ENCODE measurements at regions not wholly inside any gene's neighbourhood (a gene's known extent, or its start where the extent isn't known, plus 50 kb on each side); places are given as distances from the start of the nearest gene placed in this dataset.
"Not testable (repeated sequence)": the region's sequence is repeated elsewhere in the genome, so short reads cannot be mapped to it uniquely, and the experiment has no call there.

- in situ Hi-C loops (cut with HindIII; ENCODE audit: low sequenced_read_pairs), result loop anchor here (5.0 kb wide), 1 partner anchor 97 kb away; no protein-coding TSS in a partner anchor
Observed at GRCh38 chr1:38173848-38174247, 127.3 kb upstream of the POU3F1 start.

GRCh38 chr1:38173157-38173831 lies 126.7 kb upstream of the POU3F1 start:
- in situ Hi-C loops (cut with HindIII; ENCODE audit: low sequenced_read_pairs), result loop anchor here (5.0 kb wide), 1 partner anchor 96 kb away; no protein-coding TSS in a partner anchor

GRCh38 chr1:38169121-38169520 lies 122.5 kb upstream of the POU3F1 start:
- in situ Hi-C loops (cut with HindIII; ENCODE audit: low sequenced_read_pairs), result no loop called here

- in situ Hi-C loops (cut with HindIII; ENCODE audit: low sequenced_read_pairs), result no loop called here
Observed at GRCh38 chr1:38168365-38168764, 121.8 kb upstream of the POU3F1 start.

GRCh38 chr1:38166461-38166860 lies 119.9 kb upstream of the POU3F1 start:
- in situ Hi-C loops (cut with HindIII; ENCODE audit: low sequenced_read_pairs), result no loop called here

DNA sequence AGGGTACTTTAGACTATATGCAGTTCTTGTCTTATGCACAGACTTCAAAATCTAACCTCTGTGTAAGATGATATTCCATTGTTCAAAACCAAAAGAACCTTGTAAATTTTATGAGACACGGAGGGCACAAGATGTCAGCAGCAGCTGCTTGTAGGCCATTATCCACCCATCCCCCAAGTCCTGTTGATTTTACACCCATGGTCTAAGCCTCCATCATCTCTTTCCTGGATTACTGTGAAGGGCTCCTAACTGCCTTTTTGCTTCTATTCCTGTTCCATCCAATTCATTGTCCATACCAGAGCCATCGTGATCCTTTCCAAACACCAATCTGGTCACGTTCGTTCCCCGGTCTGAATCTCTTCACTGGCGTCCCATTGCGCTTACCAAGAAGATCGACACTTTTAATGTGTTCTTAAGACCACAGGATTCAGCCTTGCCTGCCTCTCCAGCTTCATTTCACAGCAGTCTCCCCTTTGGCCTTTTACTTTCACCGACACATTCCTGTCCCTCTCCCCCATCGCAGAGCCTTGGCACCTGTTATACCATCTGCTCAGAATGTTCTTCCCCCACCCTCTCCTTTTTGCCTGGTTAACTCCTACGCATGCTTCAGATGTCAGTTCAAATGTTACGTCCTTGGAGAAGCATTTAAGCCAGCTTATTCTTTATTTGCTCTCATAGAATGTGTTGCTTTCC lies 107.3 kb upstream of the POU3F1 start:
- in situ Hi-C loops (cut with HindIII; ENCODE audit: low sequenced_read_pairs), result no loop called here

- in situ Hi-C loops (cut with HindIII; ENCODE audit: low sequenced_read_pairs), result no loop called here
Observed at GRCh38 chr1:38153066-38153777, 106.6 kb upstream of the POU3F1 start.

DNA sequence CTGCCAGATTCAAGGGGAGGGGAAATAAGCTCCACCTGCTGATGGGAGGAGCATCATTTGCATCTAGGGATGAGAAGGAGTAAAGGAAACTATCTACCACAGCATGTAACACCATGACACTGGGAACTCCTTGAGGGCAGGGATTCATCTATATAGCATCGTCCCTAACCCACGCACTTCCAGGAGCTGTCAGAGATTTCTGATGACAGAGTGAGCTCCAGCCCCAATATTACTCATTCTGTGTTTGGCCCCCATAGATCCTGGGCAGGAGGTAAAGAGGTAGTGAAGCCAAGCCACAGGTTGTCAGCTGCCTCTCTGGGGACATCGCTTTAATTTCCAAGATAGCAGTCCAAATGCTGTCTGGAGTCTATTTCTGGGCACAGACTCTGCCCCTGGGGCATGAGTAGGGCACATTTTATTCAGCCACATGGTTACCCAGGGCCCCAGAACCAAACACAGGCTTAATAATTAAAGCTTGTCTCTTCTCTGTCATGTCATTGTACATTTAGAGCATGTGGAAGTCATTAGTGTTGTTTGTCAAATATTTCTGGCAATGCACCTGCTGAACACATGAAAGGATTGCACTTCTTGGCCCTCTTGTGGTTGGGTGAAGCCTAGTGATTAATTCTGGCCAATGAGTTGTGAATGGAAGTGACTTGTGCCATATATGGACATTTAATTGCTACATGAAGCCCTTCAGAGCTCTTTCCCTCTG lies 105.9 kb upstream of the POU3F1 start:
- in situ Hi-C loops (cut with HindIII; ENCODE audit: low sequenced_read_pairs), result no loop called here

DNA sequence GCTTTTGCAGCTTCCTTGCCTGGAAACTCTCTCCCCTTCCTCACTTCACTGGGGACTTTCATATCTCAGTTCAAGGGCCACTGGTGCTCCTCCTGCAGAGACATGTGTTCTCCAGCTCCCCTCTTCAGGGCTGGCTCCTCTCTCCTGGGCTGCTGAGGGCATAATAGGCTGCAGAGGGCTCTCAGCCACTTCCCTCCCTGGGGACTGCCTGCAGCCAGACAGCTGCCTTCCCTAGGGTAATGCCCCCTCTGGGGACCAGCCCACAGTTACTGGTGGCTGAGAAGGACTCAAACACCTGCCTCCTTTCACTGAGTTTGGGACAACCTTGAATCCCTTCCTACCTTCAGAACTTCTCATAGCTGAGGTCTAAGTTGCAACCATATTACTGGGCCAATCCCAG lies 104.8 kb upstream of the POU3F1 start:
- in situ Hi-C loops (cut with HindIII; ENCODE audit: low sequenced_read_pairs), result no loop called here

GRCh38 chr1:38146079-38146478 lies 99.5 kb upstream of the POU3F1 start:
- in situ Hi-C loops (cut with HindIII; ENCODE audit: low sequenced_read_pairs), result not testable (repeated sequence)

DNA sequence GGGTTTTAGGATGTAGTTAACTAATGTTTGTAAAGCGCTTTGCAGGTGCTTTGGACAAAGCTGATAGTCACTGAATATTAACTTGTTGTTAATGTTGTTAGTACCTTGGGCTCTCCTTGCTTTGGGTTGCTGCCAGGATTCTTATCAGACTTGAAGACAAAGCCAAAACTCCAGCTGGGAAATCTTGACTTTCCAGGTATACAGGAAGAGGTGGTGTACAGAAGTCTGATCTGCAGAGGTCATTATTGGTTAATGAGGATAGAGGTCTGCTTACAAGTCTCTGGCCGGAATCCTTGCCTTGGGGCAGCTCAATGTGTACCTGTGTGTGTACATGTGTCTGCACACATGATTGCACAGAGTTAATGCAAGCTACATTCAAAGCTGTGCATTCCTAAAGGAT lies 96.0 kb upstream of the POU3F1 start:
- in situ Hi-C loops (cut with HindIII; ENCODE audit: low sequenced_read_pairs), result no loop called here

DNA sequence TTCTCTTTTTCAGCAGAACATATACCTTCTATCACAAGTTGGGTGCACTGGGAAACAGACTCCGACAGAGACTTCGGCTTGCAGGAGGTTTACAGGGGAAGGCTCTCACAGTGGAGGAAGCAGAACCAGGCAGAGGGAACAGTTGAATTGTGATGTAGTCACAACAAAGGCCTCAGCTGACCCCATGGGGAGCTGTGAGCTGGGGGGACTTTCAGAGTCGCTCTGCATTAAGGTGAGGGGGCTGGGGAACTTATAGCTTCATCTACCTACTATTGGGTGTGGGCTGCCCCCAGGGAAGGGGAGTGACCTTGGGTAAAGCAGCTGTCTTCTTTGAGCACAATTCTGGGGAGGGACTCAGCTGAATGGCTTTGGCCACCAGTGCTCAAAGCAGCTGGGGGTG lies 94.9 kb upstream of the POU3F1 start:
- in situ Hi-C loops (cut with HindIII; ENCODE audit: low sequenced_read_pairs), result no loop called here

DNA sequence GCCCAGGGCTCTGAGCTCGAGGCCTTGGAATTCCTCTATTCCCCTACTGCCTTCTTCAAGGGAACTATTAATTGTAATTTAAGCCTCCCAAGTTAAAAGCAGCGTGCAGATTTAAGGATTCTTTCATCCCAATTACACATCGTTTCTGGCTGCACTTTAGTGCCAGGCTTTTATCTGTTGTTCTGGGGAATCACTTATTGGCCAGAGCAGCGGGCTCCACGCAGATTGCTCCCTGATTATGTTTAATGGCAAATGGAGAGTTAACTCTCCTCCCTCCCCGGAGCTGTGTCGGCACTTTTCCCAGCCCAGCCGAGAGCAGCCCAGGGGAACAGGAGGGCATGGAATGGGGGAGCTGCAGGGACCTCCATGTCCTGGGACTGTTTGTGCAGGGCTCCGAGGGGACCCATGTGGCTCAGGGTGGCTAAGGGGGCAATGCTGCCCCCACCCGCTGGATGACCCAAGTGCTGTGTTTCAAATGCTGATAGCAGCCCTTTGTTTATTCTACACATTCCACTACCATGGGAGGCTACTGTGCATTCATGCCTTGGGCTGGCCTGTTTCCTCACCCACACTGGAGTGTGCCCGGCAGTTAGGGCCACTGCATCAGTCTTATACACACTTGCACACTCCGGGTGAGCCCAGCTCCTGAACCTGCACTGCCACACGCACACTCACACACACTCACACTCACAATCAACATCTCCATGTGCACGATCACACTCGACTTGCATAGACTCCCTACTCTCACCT lies 93.3 kb upstream of the POU3F1 start:
- in situ Hi-C loops (cut with HindIII; ENCODE audit: low sequenced_read_pairs), result no loop called here

DNA sequence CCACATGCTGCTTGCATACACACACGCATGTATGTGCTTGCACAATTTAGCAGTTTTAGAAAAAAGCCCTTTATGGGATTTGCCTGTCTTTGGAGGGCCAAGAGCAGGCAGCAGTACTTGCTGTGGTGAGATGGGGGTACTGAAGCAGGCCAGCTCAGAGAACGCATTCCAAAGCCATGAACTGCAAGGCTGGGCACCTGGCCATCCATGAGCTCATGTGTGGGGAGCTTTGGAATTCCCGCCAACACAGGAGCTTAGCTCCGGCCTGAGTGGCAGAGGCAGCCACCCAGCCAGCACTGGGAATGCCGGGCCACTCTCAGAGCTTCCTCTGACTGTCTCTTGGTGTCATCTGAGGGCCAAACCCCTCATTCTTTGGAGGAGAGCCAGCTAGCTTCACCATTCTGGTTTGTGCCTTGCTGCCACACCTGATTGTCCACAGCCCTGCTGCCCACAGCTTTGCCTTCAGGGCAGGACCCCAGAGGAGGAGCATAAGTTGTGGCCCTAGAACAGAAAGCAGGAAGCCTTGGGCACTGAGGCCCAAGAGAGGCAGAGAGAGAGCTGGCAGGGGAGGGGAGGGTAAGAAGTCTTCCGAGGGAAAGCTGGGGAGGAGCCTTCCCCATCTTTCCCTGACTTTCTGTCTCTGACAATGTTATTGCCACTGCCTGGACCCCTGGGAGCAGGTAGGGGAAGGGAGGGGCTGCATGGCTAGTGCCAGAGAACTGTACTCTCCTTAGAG lies 92.1 kb upstream of the POU3F1 start:
- in situ Hi-C loops (cut with HindIII; ENCODE audit: low sequenced_read_pairs), result no loop called here

GRCh38 chr1:38137164-38137563 lies 90.6 kb upstream of the POU3F1 start:
- in situ Hi-C loops (cut with HindIII; ENCODE audit: low sequenced_read_pairs), result no loop called here

- in situ Hi-C loops (cut with HindIII; ENCODE audit: low sequenced_read_pairs), result no loop called here
Observed at GRCh38 chr1:38135625-38136414, 89.2 kb upstream of the POU3F1 start.

- in situ Hi-C loops (cut with HindIII; ENCODE audit: low sequenced_read_pairs), result no loop called here
Observed at GRCh38 chr1:38134294-38134755, 87.7 kb upstream of the POU3F1 start.

DNA sequence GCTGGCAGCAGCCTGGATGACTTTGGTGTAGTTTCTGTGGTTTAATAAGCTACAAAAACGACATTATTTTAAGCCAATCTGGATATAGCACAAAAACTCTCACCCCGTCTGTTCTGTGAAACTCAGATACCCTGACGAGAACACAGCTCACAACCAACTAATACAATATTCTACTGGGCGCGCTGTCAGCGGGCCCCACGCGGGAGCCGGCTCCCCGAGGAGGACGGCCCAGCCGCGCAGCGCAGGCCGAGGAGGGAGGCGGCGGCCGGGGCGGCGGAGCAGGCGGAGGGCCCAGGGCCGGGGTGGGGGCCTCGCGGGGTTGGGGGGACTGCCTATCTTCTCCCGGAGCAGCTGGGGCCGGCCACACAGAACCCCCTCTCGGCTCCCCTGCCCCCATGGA lies 87.2 kb upstream of the POU3F1 start:
- in situ Hi-C loops (cut with HindIII; ENCODE audit: low sequenced_read_pairs), result no loop called here

- in situ Hi-C loops (cut with HindIII; ENCODE audit: low sequenced_read_pairs), result no loop called here
Observed at GRCh38 chr1:38133304-38133703, 86.7 kb upstream of the POU3F1 start.
